ENCODE measurements at regions not wholly inside any gene's neighbourhood (a gene's known extent, or its start where the extent isn't known, plus 50 kb on each side); places are given as distances from the start of the nearest gene placed in this dataset.

DNA sequence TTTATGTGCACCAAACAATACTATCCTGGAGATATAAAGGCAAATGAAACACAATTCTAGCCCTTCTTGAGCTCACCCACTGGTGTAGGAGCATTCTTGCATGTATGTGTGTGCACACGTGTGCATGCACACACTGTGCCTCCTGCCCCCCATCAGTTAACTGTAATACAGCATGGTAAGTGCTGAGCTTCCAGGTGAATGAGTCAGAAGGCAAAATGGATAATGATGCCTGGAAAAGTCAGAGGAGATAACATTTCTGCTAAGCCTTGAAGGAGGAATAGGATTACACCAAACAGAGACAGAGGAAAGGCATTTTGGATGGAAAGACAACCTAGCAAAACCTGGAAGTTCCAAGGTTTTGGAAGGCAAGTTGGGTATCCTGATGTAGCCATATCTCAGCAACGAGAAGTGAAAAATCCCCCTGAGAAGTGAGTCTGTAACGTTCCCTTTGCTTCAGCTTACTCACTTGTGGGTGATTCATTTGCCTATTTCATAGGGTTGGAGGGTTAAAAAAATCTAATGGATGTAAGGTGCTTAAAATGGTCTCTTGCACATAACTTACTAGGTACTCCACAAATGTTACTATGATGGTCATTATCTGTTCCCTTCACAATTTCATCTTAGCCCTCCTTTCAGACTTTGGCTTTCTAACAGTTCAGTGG, 101.4 kb upstream of the STC2 start:
- Histone ChIP-seq H3K36me3 (ENCODE audit: control insufficient read depth, insufficient read depth, low read length) (no peaks in the 10 kb centered on the region), H3K27me3 (ENCODE audit: control insufficient read depth, insufficient read depth, low read length) (no peaks in the 10 kb centered on the region), H3K27ac (ENCODE audit: low read depth, low read length) (no peak overlapping the region), H3K4me3 (ENCODE audit: low read depth, low read length) (no peak overlapping the region), H3K4me1 (ENCODE audit: control insufficient read depth, insufficient read depth, low read length) (no peaks in the 10 kb centered on the region), H3K9me3 (ENCODE audit: control insufficient read depth, insufficient read depth, low read length) (no peaks in the 10 kb centered on the region)
- no peak for DNase-seq (ENCODE audit: low read depth in 4 of 6, low spot score in 6 of 6)
- 50% methylated on average over 1 of the region's 3 CpGs for WGBS (ENCODE audit: insufficient coverage)

- no peak for DNase-seq (ENCODE audit: low read depth in 4 of 6, low spot score in 6 of 6)
- Histone ChIP-seq H3K9me3 (ENCODE audit: control insufficient read depth, insufficient read depth, low read length) (no peaks in the 10 kb centered on the region), H3K4me1 (ENCODE audit: control insufficient read depth, insufficient read depth, low read length) (peaks cover 5% of the 10 kb centered on the region), H3K36me3 (ENCODE audit: control insufficient read depth, insufficient read depth, low read length) (no peaks in the 10 kb centered on the region), H3K4me3 (ENCODE audit: low read depth, low read length) (no peak overlapping the region), H3K27ac (ENCODE audit: low read depth, low read length) (no peak overlapping the region), H3K27me3 (ENCODE audit: control insufficient read depth, insufficient read depth, low read length) (no peaks in the 10 kb centered on the region)
- WGBS (ENCODE audit: insufficient coverage): 97% methylated on average over 4 of the region's 7 CpGs
Measured at GRCh38 chr5:173423452-173424117, 95.4 kb upstream of the STC2 start.

DNA sequence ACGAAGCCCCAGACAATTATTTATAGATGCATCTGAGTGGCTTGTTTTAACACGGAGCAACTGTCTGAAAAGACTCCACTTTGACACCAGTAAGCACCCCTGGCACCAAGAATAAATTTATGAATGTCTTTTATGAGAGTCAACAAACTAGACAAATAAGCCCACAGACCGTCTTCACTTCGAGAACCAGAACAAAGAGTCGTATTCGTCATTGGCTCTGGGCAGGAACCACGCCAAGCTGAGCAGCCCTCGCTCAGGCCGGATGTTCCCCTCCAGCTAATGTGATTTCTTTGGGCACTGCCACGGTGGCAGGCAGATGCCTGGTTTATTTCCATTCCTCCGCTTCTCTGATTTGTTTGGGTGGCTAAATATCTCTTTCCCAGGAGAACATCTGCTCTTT, 91.9 kb upstream of the STC2 start:
- H3K4me3 ChIP-seq (ENCODE audit: low read depth, low read length): no peak overlapping the region
- no peak overlapping the region for H3K27ac ChIP-seq (ENCODE audit: low read depth, low read length)
- H3K36me3 ChIP-seq (ENCODE audit: control insufficient read depth, insufficient read depth, low read length): no peaks in the 10 kb centered on the region
- no peaks in the 10 kb centered on the region for H3K27me3 ChIP-seq (ENCODE audit: control insufficient read depth, insufficient read depth, low read length)
- DNase-seq (ENCODE audit: low read depth in 4 of 6, low spot score in 6 of 6): peak in 1 of 6 donors; percentile 16
- WGBS (ENCODE audit: insufficient coverage): 35% methylated on average over 7 of the region's 11 CpGs
- no peaks in the 10 kb centered on the region for H3K9me3 ChIP-seq (ENCODE audit: control insufficient read depth, insufficient read depth, low read length)
- H3K4me1 ChIP-seq (ENCODE audit: control insufficient read depth, insufficient read depth, low read length): peaks cover 5% of the 10 kb centered on the region

DNA sequence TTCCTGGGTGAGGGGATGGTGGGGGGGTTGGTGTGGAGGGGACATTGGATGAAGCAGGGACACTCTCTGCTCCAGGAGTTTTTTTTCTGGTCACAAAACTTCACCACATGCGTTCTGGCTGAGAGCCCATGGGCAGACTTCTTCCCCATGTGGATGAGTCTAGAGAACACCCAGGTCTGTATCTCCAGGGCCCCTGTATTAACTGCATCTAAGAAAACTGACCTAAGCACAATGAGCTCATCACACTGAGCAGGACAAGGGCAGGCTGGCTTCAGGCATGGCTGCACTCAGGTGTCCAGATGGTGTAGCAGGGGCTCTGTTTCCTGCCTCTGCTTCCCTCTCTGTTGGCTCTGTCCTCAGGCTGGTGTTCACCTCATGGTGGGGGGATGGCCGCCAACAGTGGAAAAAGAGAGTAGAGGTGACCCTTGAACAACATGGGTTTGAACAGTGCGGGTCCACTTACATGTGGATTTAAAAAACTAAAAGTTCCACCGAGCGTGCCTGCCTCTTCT, 85.3 kb upstream of the STC2 start:
- Histone ChIP-seq H3K27me3 (ENCODE audit: control insufficient read depth, insufficient read depth, low read length) (no peaks in the 10 kb centered on the region), H3K36me3 (ENCODE audit: control insufficient read depth, insufficient read depth, low read length) (no peaks in the 10 kb centered on the region), H3K4me1 (ENCODE audit: control insufficient read depth, insufficient read depth, low read length) (peaks cover 15% of the 10 kb centered on the region), H3K9me3 (ENCODE audit: control insufficient read depth, insufficient read depth, low read length) (no peaks in the 10 kb centered on the region), H3K27ac (ENCODE audit: low read depth, low read length) (no peak overlapping the region), H3K4me3 (ENCODE audit: low read depth, low read length) (no peak overlapping the region)
- DNase-seq (ENCODE audit: low read depth in 4 of 6, low spot score in 6 of 6): no peak
- WGBS (ENCODE audit: insufficient coverage): 86% methylated on average over 2 of the region's 5 CpGs

GRCh38 chr5:173412566-173412965, 84.4 kb upstream of the STC2 start:
- peak in 3 of 6 donors; percentile 9 to 82 (median 26) for DNase-seq (ENCODE audit: low read depth in 4 of 6, low spot score in 6 of 6)
- H3K27ac ChIP-seq (ENCODE audit: low read depth, low read length): no peak overlapping the region
- no peaks in the 10 kb centered on the region for H3K36me3 ChIP-seq (ENCODE audit: control insufficient read depth, insufficient read depth, low read length)
- no peaks in the 10 kb centered on the region for H3K27me3 ChIP-seq (ENCODE audit: control insufficient read depth, insufficient read depth, low read length)
- no peak overlapping the region for H3K4me3 ChIP-seq (ENCODE audit: low read depth, low read length)
- H3K4me1 ChIP-seq (ENCODE audit: control insufficient read depth, insufficient read depth, low read length): peaks cover 15% of the 10 kb centered on the region
- WGBS (ENCODE audit: insufficient coverage): 58% methylated on average over 12 of the region's 12 CpGs
- no peaks in the 10 kb centered on the region for H3K9me3 ChIP-seq (ENCODE audit: control insufficient read depth, insufficient read depth, low read length)

- H3K9me3 ChIP-seq (ENCODE audit: control insufficient read depth, insufficient read depth, low read length): no peaks in the 10 kb centered on the region
- H3K4me3 ChIP-seq (ENCODE audit: low read depth, low read length): no peak overlapping the region
- H3K27ac ChIP-seq (ENCODE audit: low read depth, low read length): no peak overlapping the region
- 69% methylated on average over 6 of the region's 10 CpGs for WGBS (ENCODE audit: insufficient coverage)
- H3K27me3 ChIP-seq (ENCODE audit: control insufficient read depth, insufficient read depth, low read length): no peaks in the 10 kb centered on the region
- no peak for DNase-seq (ENCODE audit: low read depth in 4 of 6, low spot score in 6 of 6)
- no peaks in the 10 kb centered on the region for H3K36me3 ChIP-seq (ENCODE audit: control insufficient read depth, insufficient read depth, low read length)
- peaks cover 15% of the 10 kb centered on the region for H3K4me1 ChIP-seq (ENCODE audit: control insufficient read depth, insufficient read depth, low read length)
Measured at GRCh38 chr5:173411791-173412555, 83.8 kb upstream of the STC2 start.

DNA sequence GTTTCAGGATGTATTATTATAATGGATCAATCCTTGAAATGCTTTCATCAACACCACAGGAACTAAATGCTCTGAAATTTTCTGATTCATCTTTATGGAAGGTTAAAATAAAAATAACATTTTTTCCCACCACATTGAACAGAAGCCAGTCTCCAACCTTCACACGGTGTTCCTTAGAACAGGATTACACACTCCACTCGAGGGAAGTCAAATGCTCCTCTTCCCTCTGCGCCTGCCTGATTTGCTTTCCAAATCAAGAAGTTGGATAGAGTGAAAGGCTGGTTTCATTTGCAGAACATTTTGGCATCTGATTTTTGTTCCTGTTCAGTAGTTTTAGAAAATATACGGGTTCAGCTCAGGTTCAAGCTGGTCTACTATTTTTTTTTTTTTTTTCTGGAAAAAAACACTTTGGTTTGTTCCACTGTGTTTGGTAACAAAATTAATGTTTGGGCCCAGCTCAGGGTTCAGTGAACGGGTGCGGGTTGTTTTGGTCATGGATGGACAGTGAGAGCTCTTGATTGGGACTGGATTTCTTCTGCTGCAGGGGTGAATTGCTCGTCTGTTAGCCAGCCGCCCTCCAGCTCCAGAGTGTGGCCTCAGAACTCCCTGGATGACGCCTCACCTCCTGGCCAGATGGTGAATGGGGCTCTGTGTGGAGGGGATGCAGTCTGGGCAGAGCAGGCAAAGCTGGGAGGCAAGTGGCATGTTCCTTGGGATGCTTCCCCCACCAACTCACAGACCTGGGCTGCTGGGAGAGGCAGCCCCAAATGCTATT, 82.4 kb upstream of the STC2 start:
- H3K27me3 ChIP-seq (ENCODE audit: control insufficient read depth, insufficient read depth, low read length): no peaks in the 10 kb centered on the region
- no peak overlapping the region for H3K27ac ChIP-seq (ENCODE audit: low read depth, low read length)
- no peak for DNase-seq (ENCODE audit: low read depth in 4 of 6, low spot score in 6 of 6)
- H3K4me1 ChIP-seq (ENCODE audit: control insufficient read depth, insufficient read depth, low read length): peaks cover 15% of the 10 kb centered on the region
- no peaks in the 10 kb centered on the region for H3K9me3 ChIP-seq (ENCODE audit: control insufficient read depth, insufficient read depth, low read length)
- no peak overlapping the region for H3K4me3 ChIP-seq (ENCODE audit: low read depth, low read length)
- no peaks in the 10 kb centered on the region for H3K36me3 ChIP-seq (ENCODE audit: control insufficient read depth, insufficient read depth, low read length)
- whole genome bisulfite sequencing (ENCODE audit: insufficient coverage): 87% methylated on average over 6 of the region's 9 CpGs

- WGBS (ENCODE audit: insufficient coverage): no CpG with 5 or more reads among the region's 1 CpG
- Histone ChIP-seq H3K27me3 (ENCODE audit: control insufficient read depth, insufficient read depth, low read length) (no peaks in the 10 kb centered on the region), H3K9me3 (ENCODE audit: control insufficient read depth, insufficient read depth, low read length) (no peaks in the 10 kb centered on the region), H3K36me3 (ENCODE audit: control insufficient read depth, insufficient read depth, low read length) (no peaks in the 10 kb centered on the region), H3K4me3 (ENCODE audit: low read depth, low read length) (no peak overlapping the region), H3K27ac (ENCODE audit: low read depth, low read length) (no peak overlapping the region), H3K4me1 (ENCODE audit: control insufficient read depth, insufficient read depth, low read length) (peaks cover 15% of the 10 kb centered on the region)
- peak in 1 of 6 donors; percentile 25 for DNase-seq (ENCODE audit: low read depth in 4 of 6, low spot score in 6 of 6)
Measured at GRCh38 chr5:173408946-173409345, 80.7 kb upstream of the STC2 start.

- no peak overlapping the region for H3K4me3 ChIP-seq (ENCODE audit: low read depth, low read length)
Measured at GRCh38 chr5:173399851-173400250, 71.6 kb upstream of the STC2 start.

More at GRCh38 chr5:173399851-173400250, 71.6 kb upstream of the STC2 start:
- H3K9me3 ChIP-seq (ENCODE audit: control insufficient read depth, insufficient read depth, low read length): no peaks in the 10 kb centered on the region
- H3K4me1 ChIP-seq (ENCODE audit: control insufficient read depth, insufficient read depth, low read length): peaks cover 12% of the 10 kb centered on the region
- H3K27me3 ChIP-seq (ENCODE audit: control insufficient read depth, insufficient read depth, low read length): no peaks in the 10 kb centered on the region
- H3K27ac ChIP-seq (ENCODE audit: low read depth, low read length): no peak overlapping the region
- DNase-seq (ENCODE audit: low read depth in 4 of 6, low spot score in 6 of 6): no peak
- H3K36me3 ChIP-seq (ENCODE audit: control insufficient read depth, insufficient read depth, low read length): no peaks in the 10 kb centered on the region
- no CpG with 5 or more reads among the region's 2 CpGs for WGBS (ENCODE audit: insufficient coverage)
